ENCODE measurements at regions not wholly inside any gene's neighbourhood (a gene's known extent, or its start where the extent isn't known, plus 50 kb on each side); places are given as distances from the start of the nearest gene placed in this dataset.

GRCh38 chr17:28256881-28257280 is 62.1 kb upstream of the TMEM97 start:
- peaks cover 0 to 10% (median 5%) of the 10 kb centered on the region in 3 donors for H3K9me3 ChIP-seq (ENCODE audit: control extremely low read depth in 1 of 3, control insufficient read depth in 2 of 3, insufficient read depth in 1 of 3, low read length in 2 of 3)
- intact Hi-C loops (cut with micrococcal nuclease): no loop called here
- H3K4me2 ChIP-seq (replicated peaks; ENCODE audit: low read depth, low read length, poor library complexity, severe bottlenecking): no peak overlapping the region
- Mint-ChIP-seq H3K9me3 (ENCODE audit: insufficient read depth) (peaks cover 3% of the 10 kb centered on the region), H3K4me3 (no peak overlapping the region), H3K27me3 (peaks cover 39% of the 10 kb centered on the region), H3K4me1 (peaks cover 2% of the 10 kb centered on the region), H3K27ac (no peak overlapping the region)
- H4K20me1 ChIP-seq (ENCODE audit: control insufficient read depth, insufficient read depth, low read length, poor library complexity, severe bottlenecking): no peaks in the 10 kb centered on the region
- H2AFZ ChIP-seq (ENCODE audit: insufficient read depth, low read depth, low read length, poor library complexity, severe bottlenecking): no peak overlapping the region
- ChIA-PET POLR2A (no interaction called here), CTCF (no interaction called here)
- H3K27me3 ChIP-seq (replicated peaks in 1 of 4; ENCODE audit: control extremely low read depth in 1 of 4, control insufficient read depth in 3 of 4, insufficient read depth in 4 of 4, low read length in 3 of 4): peaks cover 0 to 37% (median 17%) of the 10 kb centered on the region in 4 experiments
- no peak overlapping the region for H3K27ac ChIP-seq (ENCODE audit: low read length in 2 of 2)
- no peak overlapping the region for H3K9ac ChIP-seq (ENCODE audit: low read length)
- ATAC-seq (ENCODE audit: low read depth) (no peak), DNase-seq (no peak)
- no peak overlapping the region for H3K4me3 ChIP-seq (ENCODE audit: control extremely low read depth in 1 of 5, extremely low read depth in 1 of 5, insufficient read depth in 1 of 5, low read depth in 2 of 5, low read length in 4 of 5)
- H3K36me3 ChIP-seq (replicated peaks in 1 of 2; ENCODE audit: control extremely low read depth in 1 of 2, control insufficient read depth in 1 of 2, extremely low read depth in 1 of 2, insufficient read depth in 2 of 2, low read length in 1 of 2): no peaks in the 10 kb centered on the region
- H3K79me2 ChIP-seq (ENCODE audit: control insufficient read depth, insufficient read depth, low read length): no peaks in the 10 kb centered on the region
- TF ChIP-seq EZH2 (IDR thresholded peaks at IDR 0.05; ENCODE audit: borderline replicate concordance, insufficient read depth, low read depth, low read length, poor library complexity, severe bottlenecking): no peak
- TF ChIP-seq CTCF (IDR thresholded peaks at IDR 0.05): no peak
- WGBS (ENCODE audit: insufficient coverage): 90% methylated on average over 6 of the region's 7 CpGs
- peaks cover 2 to 3% of the 10 kb centered on the region in 2 donors for H3K4me1 ChIP-seq (ENCODE audit: control insufficient read depth in 2 of 2, insufficient read depth in 2 of 2, low read length in 2 of 2)

GRCh38 chr17:28258347-28258887 is 60.6 kb upstream of the TMEM97 start:
- no peak for TF ChIP-seq CTCF (IDR thresholded peaks at IDR 0.05)
- no peak for TF ChIP-seq EZH2 (IDR thresholded peaks at IDR 0.05; ENCODE audit: borderline replicate concordance, insufficient read depth, low read depth, low read length, poor library complexity, severe bottlenecking)
- CTCF ChIA-PET: interaction anchor here (0.6 to 1.1 kb wide), 2 partner anchors 10 to 19 kb away, joined by 3 read pairs; no protein-coding TSS in a partner anchor
- no peak overlapping the region for H2AFZ ChIP-seq (ENCODE audit: insufficient read depth, low read depth, low read length, poor library complexity, severe bottlenecking)
- Mint-ChIP-seq H3K27ac (no peak overlapping the region), H3K27me3 (peaks cover 34% of the 10 kb centered on the region), H3K4me3 (no peak overlapping the region), H3K9me3 (ENCODE audit: insufficient read depth) (peaks cover 3% of the 10 kb centered on the region), H3K4me1 (no peaks in the 10 kb centered on the region)
- POLR2A ChIA-PET: no interaction called here
- H3K4me2 ChIP-seq (replicated peaks; ENCODE audit: low read depth, low read length, poor library complexity, severe bottlenecking): no peak overlapping the region
- no peaks in the 10 kb centered on the region for H3K79me2 ChIP-seq (ENCODE audit: control insufficient read depth, insufficient read depth, low read length)
- no peaks in the 10 kb centered on the region for H3K4me1 ChIP-seq (ENCODE audit: control insufficient read depth in 2 of 2, insufficient read depth in 2 of 2, low read length in 2 of 2)
- H3K36me3 ChIP-seq (replicated peaks in 1 of 2; ENCODE audit: control extremely low read depth in 1 of 2, control insufficient read depth in 1 of 2, extremely low read depth in 1 of 2, insufficient read depth in 2 of 2, low read length in 1 of 2): no peaks in the 10 kb centered on the region
- H3K9me3 ChIP-seq (ENCODE audit: control extremely low read depth in 1 of 3, control insufficient read depth in 2 of 3, insufficient read depth in 1 of 3, low read length in 2 of 3): peaks cover 2 to 20% (median 20%) of the 10 kb centered on the region in 3 donors
- H3K27me3 ChIP-seq (replicated peaks in 1 of 4; ENCODE audit: control extremely low read depth in 1 of 4, control insufficient read depth in 3 of 4, insufficient read depth in 4 of 4, low read length in 3 of 4): peaks cover 0 to 21% (median 8%) of the 10 kb centered on the region in 4 experiments
- no peak overlapping the region for H3K27ac ChIP-seq (ENCODE audit: low read length in 2 of 2)
- intact Hi-C loops (cut with micrococcal nuclease): no loop called here
- WGBS (ENCODE audit: insufficient coverage): 70% methylated on average over 4 of the region's 5 CpGs
- H3K4me3 ChIP-seq (ENCODE audit: control extremely low read depth in 1 of 5, extremely low read depth in 1 of 5, insufficient read depth in 1 of 5, low read depth in 2 of 5, low read length in 4 of 5): no peak overlapping the region
- H3K9ac ChIP-seq (ENCODE audit: low read length): no peak overlapping the region
- no peaks in the 10 kb centered on the region for H4K20me1 ChIP-seq (ENCODE audit: control insufficient read depth, insufficient read depth, low read length, poor library complexity, severe bottlenecking)
- no peak for DNase-seq
- ATAC-seq (ENCODE audit: low read depth): no peak

Measured in B cell (primary cell).